ENCODE measurements at regions not wholly inside any gene's neighbourhood (a gene's known extent, or its start where the extent isn't known, plus 50 kb on each side); places are given as distances from the start of the nearest gene placed in this dataset.

DNA sequence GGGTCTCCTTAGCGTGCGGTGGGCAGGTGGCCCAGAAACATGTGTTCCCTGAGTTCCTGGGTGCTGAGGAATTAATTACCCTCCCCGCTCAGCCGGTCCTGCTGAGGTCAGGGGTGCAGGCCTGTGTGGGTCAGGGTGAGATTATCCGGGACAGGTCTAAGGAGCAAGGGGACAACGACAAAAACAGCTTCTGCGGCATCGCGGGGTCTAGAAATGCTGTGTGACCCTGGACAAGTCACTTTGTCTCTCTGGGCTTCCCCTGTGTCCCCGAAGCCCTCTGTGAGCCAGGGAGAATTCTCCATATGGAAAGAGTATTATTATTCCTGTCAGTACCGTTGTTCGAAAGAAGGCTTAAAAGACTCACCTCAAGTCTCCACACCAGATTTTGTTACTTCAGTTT is 186.1 kb downstream of the MN1 start:
- no peak for DNase-seq

DNA sequence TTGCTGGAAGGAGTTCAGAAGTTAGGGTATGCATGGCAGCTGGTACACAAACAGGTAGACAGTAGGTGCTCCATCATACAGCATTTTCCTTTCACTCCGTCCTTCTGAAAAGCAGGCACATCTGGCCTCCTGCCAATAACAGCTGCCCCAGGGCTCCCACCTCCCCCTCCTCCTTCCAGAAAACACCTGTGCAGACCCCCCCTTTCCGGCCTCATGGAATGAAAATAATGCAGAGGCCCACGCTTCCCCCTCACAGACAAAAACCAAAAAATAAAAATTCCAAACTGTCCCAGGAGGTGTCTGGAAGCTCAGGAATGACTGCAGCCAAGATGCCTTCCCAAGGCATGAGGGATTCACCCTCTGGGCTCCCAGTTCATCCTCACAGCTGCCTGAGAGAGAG is 185.5 kb downstream of the MN1 start:
- no peak for DNase-seq

DNA sequence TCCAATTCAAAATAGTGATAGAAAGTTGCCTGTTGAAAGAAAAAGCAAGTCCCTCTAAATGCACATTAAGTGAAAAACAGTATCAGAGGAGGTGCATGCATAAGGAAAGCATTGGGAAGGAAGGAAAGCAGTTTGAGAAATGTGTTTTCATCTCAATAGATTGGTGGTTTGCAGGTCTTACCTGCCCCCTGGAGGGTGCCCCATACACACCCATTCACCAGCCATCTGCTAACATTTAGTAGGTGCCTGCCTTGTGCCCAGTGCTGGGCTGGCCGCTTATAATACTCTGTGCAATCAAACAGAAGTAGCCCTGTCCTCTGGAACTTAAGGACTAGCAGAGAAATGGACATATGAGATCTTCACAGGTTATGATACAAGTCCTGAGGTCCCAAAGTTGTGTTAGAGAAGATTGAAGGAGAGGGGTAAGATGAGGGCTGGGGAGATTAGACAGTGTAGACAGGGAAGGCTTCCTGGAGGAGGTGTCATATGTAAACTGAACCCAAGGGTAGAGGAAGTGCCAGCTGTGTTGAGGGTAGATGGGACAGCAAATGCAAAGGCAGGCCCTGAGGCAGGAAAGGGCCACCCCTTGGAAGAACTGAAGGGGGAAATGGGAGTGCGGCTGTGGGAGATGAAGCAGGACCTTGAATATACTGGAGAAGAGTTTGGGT is 184.2 kb downstream of the MN1 start:
- no peak for DNase-seq

DNA sequence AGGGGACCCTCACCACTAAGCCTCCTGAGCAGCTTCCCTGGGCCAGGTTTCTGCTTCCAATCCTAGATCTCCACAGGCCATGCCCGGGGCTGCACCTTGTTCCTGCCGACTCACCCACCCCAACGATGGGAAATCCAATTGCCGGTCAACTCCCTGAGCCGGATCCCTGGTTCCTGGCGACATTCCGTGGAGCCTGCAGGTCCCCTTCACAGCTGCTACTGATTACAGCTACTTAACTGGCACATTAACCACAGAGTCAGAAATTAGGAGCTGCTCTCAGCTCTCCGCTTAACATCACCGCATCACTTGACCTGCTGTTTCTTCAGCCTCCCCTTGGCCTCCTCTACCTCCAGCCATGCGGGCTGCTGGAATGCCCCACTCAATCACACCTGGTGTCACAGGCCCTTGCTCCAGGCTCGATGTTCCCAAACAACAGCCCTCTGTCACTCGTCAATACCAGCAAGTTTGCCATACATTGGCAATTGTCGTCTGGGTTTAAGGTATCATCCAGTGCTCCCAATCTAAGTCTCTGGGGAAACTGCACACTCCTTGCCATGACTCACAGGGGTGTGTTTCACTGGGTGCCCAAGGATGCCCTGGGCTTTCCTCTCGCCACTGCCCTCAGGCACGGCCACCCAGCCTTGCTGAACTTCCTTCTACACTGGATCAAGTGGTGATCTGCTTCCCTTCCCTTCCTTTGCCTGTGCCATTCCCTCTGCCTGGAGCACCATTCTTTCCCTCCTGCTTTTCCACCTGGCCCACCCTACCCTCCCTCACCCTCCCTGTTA is 181.0 kb downstream of the MN1 start:
- no peak for DNase-seq

DNA sequence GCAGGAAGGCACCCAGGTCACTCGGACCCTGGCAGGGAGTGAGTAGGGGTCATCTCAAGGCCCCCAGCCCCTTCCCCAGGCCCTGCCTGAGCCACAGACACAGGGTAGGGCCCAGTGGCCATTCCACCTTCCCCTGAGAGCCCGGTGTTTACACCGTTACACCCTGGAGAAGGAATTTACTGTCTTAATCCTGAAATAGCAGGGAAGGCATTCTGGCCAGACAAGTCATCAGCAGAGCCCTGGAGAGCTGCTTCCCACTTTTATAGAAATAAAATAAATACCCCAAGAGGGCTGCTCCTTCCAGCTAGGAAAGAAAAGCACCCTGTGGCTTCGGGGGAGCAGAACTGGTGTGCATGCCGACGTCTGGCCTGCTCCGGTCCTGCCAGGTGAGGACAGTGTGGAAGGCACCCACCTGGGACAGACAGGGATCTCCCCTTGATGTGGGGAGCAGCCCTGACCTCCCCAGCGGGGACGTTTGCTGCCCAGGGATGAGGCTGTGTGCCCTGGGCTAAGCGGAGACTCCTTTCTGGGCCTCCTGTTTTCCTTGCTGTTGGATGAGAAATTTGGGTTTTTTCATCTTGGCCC is 180.0 kb downstream of the MN1 start:
- no peak for DNase-seq

DNA sequence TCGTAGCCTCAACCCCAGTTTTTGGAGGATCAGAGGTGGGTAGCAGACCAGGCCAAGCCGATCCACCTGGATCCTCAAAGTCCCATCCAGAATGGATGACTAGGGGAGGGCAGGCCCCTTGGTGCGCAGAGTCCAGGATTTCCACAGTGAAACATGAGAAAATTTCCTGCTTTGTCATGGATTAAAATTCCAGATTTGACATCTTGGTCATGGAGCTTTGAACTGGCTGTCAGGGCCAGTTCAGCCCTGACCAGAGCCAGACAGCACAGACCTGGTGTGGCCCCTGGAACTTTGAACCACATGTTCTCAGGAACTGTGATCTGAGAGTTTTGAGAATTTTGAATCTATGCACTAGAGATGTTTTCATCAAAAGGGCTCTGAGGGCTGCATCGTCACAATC is 177.5 kb downstream of the MN1 start:
- no peak for DNase-seq

DNA sequence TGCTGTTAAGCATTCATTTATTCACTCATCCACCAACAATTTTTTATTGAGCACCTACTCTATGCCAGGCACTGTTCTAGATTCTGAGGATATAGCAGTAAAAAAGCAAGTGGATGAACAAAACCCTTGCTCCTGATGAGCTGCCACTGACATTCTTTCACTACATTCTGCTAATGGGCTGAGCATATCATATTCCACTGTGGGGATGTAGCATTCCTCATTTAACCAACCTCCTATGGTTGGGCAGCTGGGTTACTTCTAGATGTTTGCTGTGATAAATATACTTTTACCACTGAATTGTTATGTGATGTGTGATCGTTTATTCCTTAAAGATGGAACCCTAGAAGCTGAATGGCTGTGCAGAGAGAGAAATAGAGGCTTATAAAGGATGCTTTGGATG is 176.9 kb downstream of the MN1 start:
- no peak for DNase-seq

DNA sequence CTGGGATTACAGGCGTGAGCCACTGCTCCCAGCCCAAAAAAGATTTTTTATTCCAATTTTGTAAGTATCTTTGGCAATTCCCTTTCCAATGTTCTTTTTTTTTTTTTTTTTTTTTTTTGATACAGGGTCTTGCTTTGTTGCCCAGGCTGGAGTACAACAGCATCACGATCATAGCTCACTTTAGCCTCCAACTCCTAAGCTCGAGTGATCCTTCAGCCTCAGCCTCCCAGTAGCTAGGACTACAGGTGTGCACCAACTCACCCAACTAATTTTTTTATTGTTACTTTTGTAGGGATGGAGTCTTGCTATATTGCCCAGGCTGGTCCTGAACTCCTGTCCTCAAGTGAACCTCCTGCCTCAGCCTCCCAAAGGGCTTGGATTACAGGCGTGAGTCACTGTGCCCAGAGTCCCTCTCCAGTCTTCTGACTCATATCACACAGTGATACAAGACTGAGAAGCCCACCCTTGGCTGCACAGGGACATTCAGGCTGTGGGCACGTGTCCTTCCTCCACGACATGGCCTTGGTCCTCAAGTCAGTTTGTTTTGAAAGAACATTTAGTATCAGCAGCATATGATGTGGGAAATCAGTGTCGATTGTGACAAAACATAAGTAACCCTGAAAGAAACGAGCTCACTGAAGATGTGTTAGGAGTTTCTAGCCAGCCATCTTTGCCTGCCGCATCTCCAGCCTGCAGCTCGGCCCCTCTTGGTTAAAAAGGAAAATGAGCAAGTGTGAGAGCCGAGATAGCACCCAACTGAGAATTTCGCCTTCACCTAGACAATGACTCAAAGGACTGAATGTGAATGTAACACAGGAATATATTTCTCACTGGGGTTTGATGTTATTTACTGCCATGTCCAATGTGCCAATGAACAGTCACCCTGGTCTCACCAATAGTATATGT is 175.5 kb downstream of the MN1 start:
- no peak for DNase-seq

DNA sequence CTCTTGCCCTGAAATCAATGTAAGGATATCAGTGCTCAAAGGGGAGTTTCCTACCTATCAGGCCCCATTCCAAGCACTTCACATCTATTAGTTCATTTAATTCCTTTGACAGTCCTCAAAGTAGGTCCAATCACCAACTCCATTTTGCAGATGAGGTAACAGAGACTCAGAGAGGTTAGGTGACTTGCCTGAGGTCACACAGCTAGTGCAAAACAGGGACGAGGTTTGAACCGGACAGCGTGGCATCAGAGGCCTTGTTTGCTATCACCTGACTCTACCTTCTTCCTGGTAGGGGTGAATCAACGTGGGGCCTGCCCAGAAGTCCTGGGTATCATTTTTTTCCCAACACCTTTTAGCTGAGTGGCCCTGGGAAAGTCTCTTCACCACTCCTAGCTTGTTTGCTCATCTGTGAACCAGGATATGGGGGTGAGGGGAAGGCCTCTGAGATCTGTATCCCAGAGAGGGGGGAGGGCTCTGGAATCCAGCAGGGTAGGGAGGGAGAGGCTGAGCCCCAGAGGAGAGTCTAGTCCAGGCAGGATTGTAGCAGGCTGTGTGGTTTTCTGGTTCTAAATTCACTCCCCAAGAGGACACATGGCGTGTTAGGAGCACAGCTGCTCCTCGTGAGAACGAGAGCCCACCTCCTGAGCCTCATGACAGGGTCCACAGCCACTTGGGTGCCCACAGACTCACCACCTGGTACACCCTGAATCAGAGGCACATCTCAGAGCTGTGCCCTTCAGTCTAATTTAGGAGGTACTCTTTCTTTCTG is 174.7 kb downstream of the MN1 start:
- no peak for DNase-seq

DNA sequence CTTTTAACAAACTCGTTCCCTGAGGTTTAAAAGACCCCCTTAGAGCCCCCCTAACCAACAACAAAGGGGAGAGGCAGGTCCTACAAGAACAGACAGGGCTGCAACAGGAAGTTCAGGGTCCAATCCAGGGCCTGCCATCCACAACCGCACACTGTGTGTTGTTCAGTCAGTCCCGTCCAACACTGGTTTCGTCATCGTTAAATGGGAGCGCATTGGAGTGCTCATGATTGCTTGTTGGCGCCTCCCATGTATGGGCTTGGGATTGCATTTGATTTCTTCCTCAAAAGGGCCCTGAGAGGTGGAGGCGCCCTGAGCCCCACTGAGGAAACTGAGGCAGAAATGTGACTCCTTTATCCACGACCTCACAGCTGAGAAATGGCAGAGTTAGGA is 174.1 kb downstream of the MN1 start:
- DNase-seq = no peak

DNA sequence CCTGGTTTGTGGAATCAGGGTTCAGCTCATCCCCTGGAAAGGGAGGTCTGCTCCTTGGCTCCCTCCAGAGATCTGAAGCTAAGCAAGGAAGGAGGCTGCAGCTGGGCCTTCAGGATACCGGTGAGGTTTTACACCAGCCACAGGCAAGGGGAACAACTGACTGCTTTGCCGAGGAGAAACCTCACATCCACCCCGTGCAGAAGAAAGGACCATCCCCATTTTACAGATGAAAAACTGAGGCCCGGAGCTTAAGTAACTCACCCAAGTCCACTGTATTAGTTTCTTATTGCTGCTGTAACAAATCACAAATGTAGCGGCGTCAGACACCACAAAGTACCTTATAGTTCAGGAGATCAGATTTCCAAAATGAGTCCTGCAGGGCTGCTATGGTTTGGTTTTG is 173.7 kb downstream of the MN1 start:
- no peak for DNase-seq

DNA sequence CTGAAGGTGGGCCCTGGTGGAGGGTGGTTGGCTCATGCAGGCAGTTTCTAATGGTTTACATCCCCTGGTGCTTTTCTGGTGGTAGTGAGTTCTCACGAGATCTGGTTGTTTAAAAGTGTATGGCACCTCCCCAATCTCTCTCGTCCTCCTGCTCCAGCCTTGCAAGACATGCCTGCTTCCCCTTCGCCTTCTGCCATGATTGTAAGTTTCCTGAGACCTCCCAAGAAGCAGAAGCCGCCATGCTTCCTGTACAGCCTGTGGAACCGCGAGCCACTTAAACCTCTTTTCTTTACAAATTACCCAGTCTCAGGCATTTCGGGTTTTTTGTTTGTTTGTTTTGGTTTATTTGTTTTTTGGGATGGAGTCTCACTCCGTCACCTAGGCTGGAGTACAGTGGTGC is 173.2 kb downstream of the MN1 start:
- DNase-seq = no peak

DNA sequence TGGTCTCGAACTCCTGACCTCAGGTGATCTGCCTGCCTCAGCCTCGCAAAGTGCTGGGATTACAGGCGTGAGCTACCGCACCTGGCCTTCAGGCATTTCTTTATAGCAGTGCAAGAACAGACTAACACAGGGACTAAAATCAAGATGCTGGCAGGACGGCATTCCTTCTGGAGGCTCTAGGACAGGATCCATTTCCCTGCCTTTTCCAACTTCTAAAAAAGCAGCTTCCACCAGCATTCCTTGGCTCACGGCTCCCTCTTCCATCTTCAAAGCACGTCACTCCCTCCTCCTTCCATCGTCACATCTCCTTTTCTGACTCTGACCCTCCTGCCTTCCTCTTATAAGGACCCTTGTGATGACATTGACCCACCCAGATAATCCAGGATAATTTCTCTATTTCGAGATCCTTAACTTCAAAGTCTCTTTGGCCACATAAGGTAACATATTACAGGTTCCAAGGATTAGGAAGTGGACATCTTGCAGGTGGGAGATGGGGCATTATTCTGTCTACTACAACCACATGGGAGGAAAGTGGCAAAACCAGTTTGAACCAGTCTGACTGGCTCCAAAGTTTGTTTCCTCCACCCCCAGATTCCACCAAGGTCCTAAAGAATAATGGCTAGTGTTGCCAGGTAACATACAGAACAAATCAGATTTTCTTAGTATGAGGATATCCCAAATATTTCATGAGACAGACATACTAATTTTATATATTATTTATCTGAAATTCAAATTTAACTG is 172.5 kb downstream of the MN1 start:
- no peak for DNase-seq

DNA sequence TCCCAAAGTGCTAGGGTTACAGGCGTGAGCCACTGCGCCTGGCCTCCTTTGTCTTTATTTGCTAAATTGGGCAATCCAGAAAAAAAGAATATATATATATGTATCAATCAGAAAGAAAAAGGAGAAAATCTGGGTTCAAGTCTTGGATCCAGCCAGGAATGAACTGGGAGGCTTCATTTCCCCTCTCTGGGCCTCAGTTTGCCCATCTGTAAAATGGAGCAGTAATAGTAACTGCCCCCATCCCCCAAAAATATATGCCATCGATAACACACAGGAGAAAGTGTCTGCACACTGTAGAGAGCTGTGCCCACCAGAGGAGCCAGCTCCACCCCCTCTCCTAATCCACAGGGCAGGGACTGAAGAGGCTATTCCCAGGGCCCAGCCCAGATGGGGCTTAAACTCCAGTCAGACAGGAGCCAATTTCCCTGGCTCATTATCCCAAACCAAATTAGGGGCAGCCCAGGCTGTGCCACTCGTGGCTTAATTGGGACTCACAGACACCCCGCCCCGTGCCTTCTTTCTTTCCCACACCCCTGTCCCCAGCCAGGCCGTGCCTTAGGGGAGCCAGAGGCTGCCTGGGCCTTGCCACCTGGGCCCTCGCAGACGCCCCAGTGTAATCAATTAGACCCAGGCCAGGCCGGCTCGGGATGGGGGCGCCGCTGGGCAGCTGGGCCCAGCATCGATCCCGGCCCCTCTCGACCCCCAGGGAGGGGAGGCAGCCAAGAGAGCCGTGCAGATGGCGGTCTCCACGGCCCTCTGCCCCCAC is 171.5 kb downstream of the MN1 start:
- DNase-seq = no peak

DNA sequence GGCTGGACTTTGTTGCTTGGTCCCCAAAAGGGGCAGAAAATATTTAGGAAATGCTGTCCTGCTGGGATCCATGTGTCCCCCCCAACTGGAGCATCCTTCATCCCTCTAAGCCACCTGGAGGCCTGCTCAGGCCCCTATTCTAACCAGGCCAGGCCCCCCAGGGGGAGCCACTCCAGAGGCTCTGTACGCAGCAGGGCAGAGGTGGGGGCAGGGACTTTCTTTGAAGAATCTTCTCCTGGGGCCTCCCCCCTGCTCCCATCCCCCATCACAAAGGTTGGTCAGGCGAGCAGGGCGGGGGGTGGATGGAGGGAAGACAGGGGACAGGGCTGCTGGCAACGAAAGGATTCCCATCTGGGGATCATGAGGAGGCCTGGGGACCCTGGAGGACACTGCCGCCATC is 170.8 kb downstream of the MN1 start:
- no peak for DNase-seq

DNA sequence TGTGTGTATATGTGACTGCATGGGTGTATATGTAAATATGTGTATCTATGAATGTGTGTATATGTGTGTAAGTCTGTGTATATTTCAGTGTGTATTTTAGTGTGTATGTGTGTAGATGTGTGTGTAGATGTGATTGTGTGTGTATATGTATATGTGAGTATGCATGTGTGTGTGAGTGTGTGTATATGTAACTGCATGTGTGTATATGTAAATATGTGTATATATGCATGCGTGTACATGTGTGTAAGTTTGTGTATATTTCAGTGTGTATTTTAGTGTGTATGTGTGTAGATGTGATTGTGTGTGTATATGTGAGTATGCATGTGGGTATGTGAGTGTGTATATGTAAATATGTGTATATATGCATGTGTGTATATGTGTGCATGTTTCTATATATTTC is 169.9 kb downstream of the MN1 start:
- no peak for DNase-seq

DNA sequence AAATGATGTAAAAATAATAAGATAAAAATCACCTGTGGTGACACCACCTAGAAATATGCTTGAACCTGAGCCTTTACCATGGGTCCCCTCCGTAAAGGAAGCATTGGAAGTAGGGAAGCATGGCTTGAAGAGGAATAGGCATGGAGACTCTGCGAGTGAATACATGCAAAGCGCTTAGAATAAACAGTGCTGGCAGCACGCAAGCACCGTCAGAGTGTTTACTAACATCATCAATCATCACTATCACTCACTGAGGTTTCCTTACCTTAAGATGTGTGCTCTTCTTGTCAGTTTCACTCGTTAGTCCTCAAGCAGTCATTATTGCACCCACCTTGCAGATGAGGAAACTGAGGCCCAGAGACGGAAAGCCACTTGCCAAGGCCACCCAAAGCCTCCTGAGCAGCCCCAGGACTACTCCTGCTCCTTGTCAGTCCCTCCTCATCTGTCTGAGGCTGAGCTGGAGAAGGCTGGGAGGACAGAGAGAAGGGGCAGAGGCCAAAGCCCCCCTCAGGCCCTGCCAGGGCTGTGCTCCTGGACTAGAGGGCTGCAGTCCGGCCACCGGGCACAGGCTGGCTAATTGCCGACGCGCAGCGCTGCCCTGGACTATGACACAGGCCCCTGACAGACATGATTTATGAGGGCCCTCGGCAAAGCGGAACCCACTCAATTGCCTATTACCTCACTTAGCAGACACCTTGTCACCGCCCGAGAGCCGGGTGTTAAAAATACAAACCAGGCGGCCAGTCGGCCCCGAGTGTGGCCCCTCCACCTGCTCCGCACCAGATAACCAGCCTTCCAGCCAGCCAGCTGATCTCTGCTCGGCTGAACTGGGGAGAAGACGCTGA is 168.9 kb downstream of the MN1 start:
- DNase-seq = no peak

DNA sequence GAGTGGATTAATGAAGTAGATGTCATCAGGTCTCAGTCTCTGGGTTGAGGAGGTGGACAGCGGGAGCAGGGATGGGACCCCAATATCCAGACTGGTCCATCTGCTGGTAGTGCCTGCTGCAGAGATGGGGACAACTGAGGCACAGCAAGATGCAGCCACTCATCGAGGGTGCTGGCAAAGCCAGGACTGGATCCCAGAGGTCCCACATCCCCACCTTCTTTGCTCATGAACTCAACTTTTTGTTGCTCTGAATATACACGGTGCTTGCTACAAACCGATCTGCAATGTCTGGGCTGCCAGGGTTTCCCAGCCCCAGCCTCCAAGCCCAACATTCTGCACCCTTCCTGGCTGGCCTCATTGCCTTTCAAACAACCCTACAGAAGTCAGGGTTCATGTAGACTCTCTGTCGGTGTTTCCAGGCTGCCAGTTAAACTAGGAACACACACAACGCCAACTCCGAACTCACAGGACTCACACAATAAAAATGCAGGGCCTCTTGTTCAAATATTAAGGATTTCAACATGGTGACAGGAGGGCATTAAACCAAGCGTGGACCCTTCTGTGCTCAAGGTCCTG is 168.2 kb downstream of the MN1 start:
- DNase-seq = no peak

DNA sequence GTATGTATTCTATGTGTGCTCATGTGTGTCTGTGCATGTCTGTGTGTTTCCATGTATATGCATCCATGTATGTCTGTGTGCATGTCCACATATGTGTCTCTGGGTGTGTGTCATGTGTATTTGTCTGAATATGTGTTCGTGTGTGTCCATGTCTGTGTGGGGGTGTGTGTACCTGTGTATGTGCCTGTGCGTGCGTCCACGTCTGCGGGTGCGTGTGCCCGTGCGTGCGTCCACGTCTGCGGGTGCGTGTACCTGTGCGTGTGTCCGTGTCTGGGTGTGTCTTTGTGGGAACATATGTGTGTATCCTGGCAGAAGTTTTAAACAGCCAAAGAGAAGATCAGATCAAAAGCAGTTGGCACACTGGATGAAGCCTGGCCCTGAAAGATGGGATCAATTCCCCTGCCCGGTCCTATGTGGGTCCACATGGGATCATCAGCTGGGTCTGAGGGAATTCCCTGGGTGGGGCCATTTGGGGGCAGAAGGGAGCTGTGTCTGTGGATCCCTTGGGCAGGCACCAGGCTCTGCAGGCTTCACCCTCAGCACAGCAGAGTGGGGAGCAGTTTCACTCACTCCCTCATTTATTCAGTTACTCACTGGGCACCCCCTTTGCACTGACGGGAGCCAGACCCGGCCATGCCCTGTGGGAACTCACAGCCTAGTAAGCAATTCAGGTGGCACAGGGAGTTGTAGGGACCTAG is 167.4 kb downstream of the MN1 start:
- no peak for DNase-seq
